ENCODE measurements at regions not wholly inside any gene's neighbourhood (a gene's known extent, or its start where the extent isn't known, plus 50 kb on each side); places are given as distances from the start of the nearest gene placed in this dataset.
"Not testable (repeated sequence)": the region's sequence is repeated elsewhere in the genome, so short reads cannot be mapped to it uniquely, and the experiment has no call there.

DNA sequence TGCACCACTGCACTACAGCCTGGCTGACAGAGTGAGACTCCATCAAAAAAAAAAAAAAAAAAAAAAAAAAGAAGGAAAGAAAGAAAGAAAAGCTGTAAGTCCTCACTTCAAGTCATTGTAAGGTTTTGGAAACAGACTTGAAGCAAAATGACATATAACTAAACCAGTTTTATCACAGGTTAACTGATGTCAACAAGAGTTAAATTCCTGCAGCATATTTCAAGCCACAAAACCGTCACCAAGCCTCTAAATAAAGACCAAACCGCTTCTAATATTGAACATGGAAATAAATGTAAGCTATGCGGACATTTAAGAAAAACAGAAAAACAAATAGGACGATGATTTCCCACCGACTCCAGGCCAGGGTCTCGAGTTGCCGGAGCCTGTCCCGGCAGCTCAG lies 88.9 kb upstream of the RPS6KA2 start:
- TF ChIP-seq POLR2A (IDR thresholded peaks at IDR 0.05; ENCODE audit: low read depth, low read length) = no peak
- DNase-seq (ENCODE audit: insufficient read length, low spot score) = no peak
- FAIRE-seq = no peak

DNA sequence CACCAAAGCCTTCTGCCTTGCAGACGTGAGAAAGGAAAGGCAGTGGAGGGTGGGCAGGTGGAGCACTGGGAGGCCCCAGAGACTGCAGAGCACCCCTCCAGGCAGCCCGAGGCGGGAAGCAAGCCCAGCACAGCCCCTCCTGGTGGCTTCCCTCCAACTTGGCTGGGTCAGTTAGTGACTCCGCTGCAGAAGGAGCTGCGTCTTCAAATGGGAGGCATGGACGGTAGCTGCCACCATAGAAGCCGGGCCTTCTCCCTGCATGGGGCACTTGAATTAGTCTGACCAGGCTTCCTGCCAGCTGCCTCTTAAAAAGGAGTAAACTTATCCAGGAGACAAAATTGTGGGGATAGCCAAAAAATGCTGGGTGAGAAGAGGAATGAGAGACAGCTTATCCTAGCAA lies 88.0 kb upstream of the RPS6KA2 start:
- no peak for DNase-seq (ENCODE audit: insufficient read length, low spot score)
- no peak for TF ChIP-seq POLR2A (IDR thresholded peaks at IDR 0.05; ENCODE audit: low read depth, low read length)
- FAIRE-seq = no peak

DNA sequence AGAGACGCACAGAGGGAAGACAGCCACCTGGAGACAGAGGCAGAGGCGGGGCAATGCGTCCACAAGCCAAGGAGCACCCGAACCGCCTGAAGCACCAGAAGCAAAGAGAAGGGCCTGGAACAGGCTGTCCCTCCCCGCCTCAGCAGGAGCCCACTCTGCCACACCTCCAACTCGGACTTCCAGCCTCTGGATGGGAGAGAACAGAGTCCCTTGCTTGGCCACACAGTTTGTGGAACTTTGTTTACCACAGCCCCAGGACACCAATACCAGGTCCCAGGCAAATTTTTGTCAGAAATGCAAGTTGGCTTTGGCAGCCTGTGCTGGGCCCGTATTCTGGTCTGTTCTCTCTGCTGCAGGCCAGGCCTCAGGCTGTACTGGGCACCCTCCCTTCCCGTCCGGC lies 87.5 kb upstream of the RPS6KA2 start:
- no peak for FAIRE-seq
- DNase-seq (ENCODE audit: insufficient read length, low spot score) = no peak
- no peak for TF ChIP-seq POLR2A (IDR thresholded peaks at IDR 0.05; ENCODE audit: low read depth, low read length)

- FAIRE-seq (no peak), DNase-seq (ENCODE audit: insufficient read length, low spot score) (no peak)
- no peak for TF ChIP-seq POLR2A (IDR thresholded peaks at IDR 0.05; ENCODE audit: low read depth, low read length)
Observed at GRCh38 chr6:166714187-166714510, 87.1 kb upstream of the RPS6KA2 start.

GRCh38 chr6:166713434-166714186 lies 86.6 kb upstream of the RPS6KA2 start:
- FAIRE-seq (no peak), DNase-seq (ENCODE audit: insufficient read length, low spot score) (no peak)
- no peak for TF ChIP-seq POLR2A (IDR thresholded peaks at IDR 0.05; ENCODE audit: low read depth, low read length)

GRCh38 chr6:166712286-166713228 lies 85.5 kb upstream of the RPS6KA2 start:
- FAIRE-seq (no peak), DNase-seq (ENCODE audit: insufficient read length, low spot score) (no peak)
- no peak for TF ChIP-seq POLR2A (IDR thresholded peaks at IDR 0.05; ENCODE audit: low read depth, low read length)

GRCh38 chr6:166710084-166710483 lies 83.0 kb upstream of the RPS6KA2 start:
- no peak for TF ChIP-seq POLR2A (IDR thresholded peaks at IDR 0.05; ENCODE audit: low read depth, low read length)
- no peak for DNase-seq (ENCODE audit: insufficient read length, low spot score)
- no peak for FAIRE-seq

DNA sequence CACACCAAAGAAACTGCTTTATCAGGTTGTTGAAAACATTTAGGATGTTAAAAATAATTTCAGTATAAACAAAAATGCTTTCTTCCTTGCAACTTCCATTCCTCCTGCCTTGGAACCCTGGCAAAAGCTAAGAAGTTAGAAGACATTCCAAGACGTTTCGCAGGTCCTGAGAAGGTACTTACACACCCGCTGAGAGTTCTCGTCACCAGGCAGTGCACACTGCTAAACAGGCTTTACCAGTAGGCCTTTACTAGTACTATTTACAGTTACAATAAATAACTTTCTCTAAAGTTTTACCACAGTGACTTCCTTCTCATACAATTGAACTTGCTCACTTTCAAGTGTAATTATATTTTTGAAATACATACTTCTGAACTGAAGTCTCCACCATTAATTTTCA lies 81.4 kb upstream of the RPS6KA2 start:
- FAIRE-seq (no peak), DNase-seq (ENCODE audit: insufficient read length, low spot score) (no peak)
- TF ChIP-seq POLR2A (IDR thresholded peaks at IDR 0.05; ENCODE audit: low read depth, low read length) = no peak

DNA sequence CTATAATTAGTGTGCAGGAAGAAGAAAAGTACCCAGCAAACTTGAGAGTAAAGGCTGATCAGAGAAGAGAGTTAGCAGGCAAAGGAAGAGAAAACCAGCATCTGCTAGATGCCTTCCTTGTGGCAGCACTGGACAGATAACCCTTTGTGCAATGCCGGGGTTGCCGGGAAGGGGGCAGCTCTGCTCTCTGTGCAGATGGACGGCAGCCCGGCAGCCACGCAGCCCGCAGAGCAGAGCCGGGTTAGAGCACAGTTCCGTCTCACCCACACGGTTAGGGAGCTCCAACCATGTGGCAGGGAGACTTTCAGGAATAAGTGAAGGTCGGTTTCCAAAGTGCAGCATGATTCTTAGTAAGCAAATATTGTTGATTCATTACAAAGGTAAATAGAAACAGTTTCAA lies 80.0 kb upstream of the RPS6KA2 start:
- no peak for FAIRE-seq
- no peak for TF ChIP-seq POLR2A (IDR thresholded peaks at IDR 0.05; ENCODE audit: low read depth, low read length)
- DNase-seq (ENCODE audit: insufficient read length, low spot score) = peak; percentile 31

- no peak for FAIRE-seq
- no peak for DNase-seq (ENCODE audit: insufficient read length, low spot score)
- TF ChIP-seq POLR2A (IDR thresholded peaks at IDR 0.05; ENCODE audit: low read depth, low read length) = no peak
Observed at GRCh38 chr6:166705069-166705468, 78.0 kb upstream of the RPS6KA2 start.

- DNase-seq (ENCODE audit: insufficient read length, low spot score) (no peak), FAIRE-seq (no peak)
Observed at GRCh38 chr6:166704171-166704570, 77.1 kb upstream of the RPS6KA2 start.

GRCh38 chr6:166703149-166703710 lies 76.2 kb upstream of the RPS6KA2 start:
- DNase-seq (ENCODE audit: insufficient read length, low spot score) = no peak
- no peak for TF ChIP-seq POLR2A (IDR thresholded peaks at IDR 0.05; ENCODE audit: low read depth, low read length)

More at GRCh38 chr6:166704171-166704570, 77.1 kb upstream of the RPS6KA2 start:
- TF ChIP-seq POLR2A (IDR thresholded peaks at IDR 0.05; ENCODE audit: low read depth, low read length) = no peak

GRCh38 chr6:166701424-166701823 lies 74.4 kb upstream of the RPS6KA2 start:
- DNase-seq (ENCODE audit: insufficient read length, low spot score); FAIRE-seq: not testable (repeated sequence)

More at GRCh38 chr6:166703149-166703710, 76.2 kb upstream of the RPS6KA2 start:
- no peak for FAIRE-seq

- FAIRE-seq; DNase-seq (ENCODE audit: insufficient read length, low spot score): not testable (repeated sequence)
Observed at GRCh38 chr6:166700871-166701270, 73.8 kb upstream of the RPS6KA2 start.
